ENCODE measurements at regions not wholly inside any gene's neighbourhood (a gene's known extent, or its start where the extent isn't known, plus 50 kb on each side); places are given as distances from the start of the nearest gene placed in this dataset.

GRCh38 chr15:91547356-91547755, 306.2 kb upstream of the SLCO3A1 start:
- TF ChIP-seq CTCF (IDR thresholded peaks at IDR 0.05) (no peak), POLR2A (IDR thresholded peaks at IDR 0.05) (no peak)
